ENCODE measurements at regions not wholly inside any gene's neighbourhood (a gene's known extent, or its start where the extent isn't known, plus 50 kb on each side); places are given as distances from the start of the nearest gene placed in this dataset.

GRCh38 chr9:78472111-78472510 lies 175.2 kb downstream of the PSAT1 start:
- no peak overlapping the region for H3K4me3 ChIP-seq (ENCODE audit: control insufficient read depth in 1 of 7, extremely low read depth in 1 of 7, insufficient read depth in 4 of 7, low read depth in 2 of 7, low read length in 6 of 7)
- no peak overlapping the region for H3K27ac ChIP-seq (ENCODE audit: insufficient read depth in 1 of 2, low read depth in 1 of 2, low read length in 2 of 2, poor library complexity in 1 of 2, severe bottlenecking in 2 of 2)
- H3K36me3 ChIP-seq (ENCODE audit: control insufficient read depth in 4 of 4, insufficient read depth in 4 of 4, low read length in 3 of 4) = no peaks in the 10 kb centered on the region
- H3K9me3 ChIP-seq (ENCODE audit: control extremely low read depth in 1 of 5, control insufficient read depth in 4 of 5, insufficient read depth in 2 of 5, low read depth in 1 of 5, low read length in 4 of 5) = peaks cover 0 to 1% (median 0%) of the 10 kb centered on the region in 5 experiments
- H3K27me3 ChIP-seq (replicated peaks in 2 of 5; ENCODE audit: control insufficient read depth in 4 of 5, insufficient read depth in 5 of 5, low read length in 4 of 5) = no peaks in the 10 kb centered on the region
- H3K4me1 ChIP-seq (ENCODE audit: control extremely low read depth in 1 of 4, control insufficient read depth in 4 of 4, insufficient read depth in 4 of 4, low read length in 3 of 4) = peaks cover 0 to 18% (median 0%) of the 10 kb centered on the region in 4 experiments
- DNase-seq = no peak
- WGBS (ENCODE audit: insufficient coverage) = 86% methylated on average over 1 of the region's 3 CpGs
- POLR2A ChIA-PET = no interaction called here
- CTCF ChIA-PET = no interaction called here

DNA sequence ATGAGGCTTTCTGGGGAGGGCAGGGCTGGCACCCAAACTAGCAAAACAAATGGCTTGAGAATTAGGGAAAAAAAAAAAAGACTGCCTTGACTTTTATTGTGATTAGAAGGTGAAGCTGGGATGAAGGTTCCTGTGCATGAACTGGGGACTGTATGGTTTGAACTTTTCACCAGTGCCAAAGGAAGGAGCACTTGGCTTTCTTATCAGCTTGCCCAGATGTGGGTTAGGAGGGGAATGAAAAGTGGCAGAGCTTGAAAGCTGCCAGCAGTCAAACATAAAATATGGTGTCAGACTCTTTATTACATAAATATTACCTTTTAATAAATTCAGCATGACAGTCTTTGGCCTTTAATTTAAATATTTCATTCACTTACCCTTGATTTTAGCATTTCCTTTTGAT lies 182.5 kb downstream of the PSAT1 start:
- Histone ChIP-seq H3K36me3 (ENCODE audit: control insufficient read depth in 4 of 4, insufficient read depth in 4 of 4, low read length in 3 of 4) (no peaks in the 10 kb centered on the region), H3K27me3 (replicated peaks in 2 of 5; ENCODE audit: control insufficient read depth in 4 of 5, insufficient read depth in 5 of 5, low read length in 4 of 5) (no peaks in the 10 kb centered on the region), H3K27ac (ENCODE audit: insufficient read depth in 1 of 2, low read depth in 1 of 2, low read length in 2 of 2, poor library complexity in 1 of 2, severe bottlenecking in 2 of 2) (peak overlapping the region in 1 of 2 experiments; percentile 10), H3K4me3 (ENCODE audit: control insufficient read depth in 1 of 7, extremely low read depth in 1 of 7, insufficient read depth in 4 of 7, low read depth in 2 of 7, low read length in 6 of 7) (no peak overlapping the region), H3K4me1 (ENCODE audit: control extremely low read depth in 1 of 4, control insufficient read depth in 4 of 4, insufficient read depth in 4 of 4, low read length in 3 of 4) (peaks cover 0 to 11% (median 0%) of the 10 kb centered on the region in 4 experiments), H3K9me3 (ENCODE audit: control extremely low read depth in 1 of 5, control insufficient read depth in 4 of 5, insufficient read depth in 2 of 5, low read depth in 1 of 5, low read length in 4 of 5) (peaks cover 0 to 7% (median 2%) of the 10 kb centered on the region in 5 experiments)
- CTCF ChIA-PET = no interaction called here
- POLR2A ChIA-PET = no interaction called here
- DNase-seq = peak in 2 of 3 donors; percentile 43 to 64

DNA sequence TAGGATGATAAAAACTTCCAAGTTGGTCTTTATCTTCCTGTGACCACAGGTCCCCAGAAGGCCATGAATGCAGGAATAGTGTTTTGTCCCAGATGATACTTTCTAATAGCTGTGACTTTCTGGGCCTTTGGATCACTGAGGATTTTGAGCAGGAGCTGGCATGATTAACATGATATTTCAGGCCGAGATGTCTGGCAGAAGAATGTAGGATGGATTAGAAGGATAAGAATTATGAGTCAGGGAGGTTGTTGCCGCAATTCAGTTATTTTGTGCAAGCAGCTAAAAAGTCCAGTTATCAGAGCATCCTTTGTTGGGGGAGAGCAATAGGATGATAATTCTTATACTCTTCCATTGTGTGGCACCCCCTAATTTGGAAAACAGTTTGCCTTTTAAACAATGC lies 189.7 kb downstream of the PSAT1 start:
- 90% methylated on average over 2 of the region's 2 CpGs for WGBS (ENCODE audit: insufficient coverage)
- Histone ChIP-seq H3K4me1 (ENCODE audit: control extremely low read depth in 1 of 4, control insufficient read depth in 4 of 4, insufficient read depth in 4 of 4, low read length in 3 of 4) (no peaks in the 10 kb centered on the region), H3K27me3 (replicated peaks in 2 of 5; ENCODE audit: control insufficient read depth in 4 of 5, insufficient read depth in 5 of 5, low read length in 4 of 5) (peaks cover 0 to 3% (median 0%) of the 10 kb centered on the region in 5 experiments), H3K27ac (ENCODE audit: insufficient read depth in 1 of 2, low read depth in 1 of 2, low read length in 2 of 2, poor library complexity in 1 of 2, severe bottlenecking in 2 of 2) (no peak overlapping the region), H3K4me3 (ENCODE audit: control insufficient read depth in 1 of 7, extremely low read depth in 1 of 7, insufficient read depth in 4 of 7, low read depth in 2 of 7, low read length in 6 of 7) (no peak overlapping the region), H3K36me3 (ENCODE audit: control insufficient read depth in 4 of 4, insufficient read depth in 4 of 4, low read length in 3 of 4) (no peaks in the 10 kb centered on the region), H3K9me3 (ENCODE audit: control extremely low read depth in 1 of 5, control insufficient read depth in 4 of 5, insufficient read depth in 2 of 5, low read depth in 1 of 5, low read length in 4 of 5) (peaks cover 0 to 4% (median 2%) of the 10 kb centered on the region in 5 experiments)
- CTCF ChIA-PET = no interaction called here
- no peak for DNase-seq
- POLR2A ChIA-PET = no interaction called here

DNA sequence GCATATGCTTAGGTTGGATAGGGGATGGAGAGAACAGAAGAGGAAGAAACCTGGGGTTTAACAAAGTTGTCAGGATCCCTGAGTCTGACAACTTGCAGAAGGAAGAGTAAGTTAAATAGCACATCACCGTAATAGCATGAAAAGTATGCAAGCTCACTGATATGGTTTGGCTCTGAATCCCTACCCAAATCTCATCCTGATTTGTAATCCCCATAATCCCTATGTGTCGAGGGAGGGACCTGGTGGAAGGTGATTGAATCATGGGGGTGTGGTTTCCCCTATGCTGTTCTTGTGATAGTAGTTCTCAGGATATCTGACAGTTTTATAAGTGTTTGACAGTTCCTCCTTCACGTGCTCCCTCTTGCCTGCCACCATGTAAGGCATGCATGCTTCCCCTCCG lies 193.3 kb downstream of the PSAT1 start:
- ChIA-PET CTCF (no interaction called here), POLR2A (no interaction called here)
- Histone ChIP-seq H3K4me3 (ENCODE audit: control insufficient read depth in 1 of 7, extremely low read depth in 1 of 7, insufficient read depth in 4 of 7, low read depth in 2 of 7, low read length in 6 of 7) (no peak overlapping the region), H3K4me1 (ENCODE audit: control extremely low read depth in 1 of 4, control insufficient read depth in 4 of 4, insufficient read depth in 4 of 4, low read length in 3 of 4) (no peaks in the 10 kb centered on the region), H3K9me3 (ENCODE audit: control extremely low read depth in 1 of 5, control insufficient read depth in 4 of 5, insufficient read depth in 2 of 5, low read depth in 1 of 5, low read length in 4 of 5) (no peaks in the 10 kb centered on the region), H3K27ac (ENCODE audit: insufficient read depth in 1 of 2, low read depth in 1 of 2, low read length in 2 of 2, poor library complexity in 1 of 2, severe bottlenecking in 2 of 2) (no peak overlapping the region), H3K36me3 (ENCODE audit: control insufficient read depth in 4 of 4, insufficient read depth in 4 of 4, low read length in 3 of 4) (no peaks in the 10 kb centered on the region), H3K27me3 (replicated peaks in 2 of 5; ENCODE audit: control insufficient read depth in 4 of 5, insufficient read depth in 5 of 5, low read length in 4 of 5) (peaks cover 0 to 3% (median 0%) of the 10 kb centered on the region in 5 experiments)
- WGBS (ENCODE audit: insufficient coverage) = 83% methylated on average over 2 of the region's 4 CpGs
- DNase-seq = no peak

GRCh38 chr9:78491402-78491801 lies 194.5 kb downstream of the PSAT1 start:
- Histone ChIP-seq H3K27ac (ENCODE audit: insufficient read depth in 1 of 2, low read depth in 1 of 2, low read length in 2 of 2, poor library complexity in 1 of 2, severe bottlenecking in 2 of 2) (no peak overlapping the region), H3K4me3 (ENCODE audit: control insufficient read depth in 1 of 7, extremely low read depth in 1 of 7, insufficient read depth in 4 of 7, low read depth in 2 of 7, low read length in 6 of 7) (no peak overlapping the region), H3K36me3 (ENCODE audit: control insufficient read depth in 4 of 4, insufficient read depth in 4 of 4, low read length in 3 of 4) (no peaks in the 10 kb centered on the region), H3K27me3 (replicated peaks in 2 of 5; ENCODE audit: control insufficient read depth in 4 of 5, insufficient read depth in 5 of 5, low read length in 4 of 5) (peaks cover 0 to 3% (median 0%) of the 10 kb centered on the region in 5 experiments), H3K4me1 (ENCODE audit: control extremely low read depth in 1 of 4, control insufficient read depth in 4 of 4, insufficient read depth in 4 of 4, low read length in 3 of 4) (no peaks in the 10 kb centered on the region), H3K9me3 (ENCODE audit: control extremely low read depth in 1 of 5, control insufficient read depth in 4 of 5, insufficient read depth in 2 of 5, low read depth in 1 of 5, low read length in 4 of 5) (no peaks in the 10 kb centered on the region)
- WGBS (ENCODE audit: insufficient coverage) = 100% methylated on average over 1 of the region's 3 CpGs
- DNase-seq = no peak
- CTCF ChIA-PET = no interaction called here
- POLR2A ChIA-PET = no interaction called here

- no CpG with 5 or more reads among the region's 2 CpGs for WGBS (ENCODE audit: insufficient coverage)
- peaks cover 0 to 3% (median 0%) of the 10 kb centered on the region in 5 experiments for H3K27me3 ChIP-seq (replicated peaks in 2 of 5; ENCODE audit: control insufficient read depth in 4 of 5, insufficient read depth in 5 of 5, low read length in 4 of 5)
- CTCF ChIA-PET = no interaction called here
Measured at GRCh38 chr9:78493166-78493742, 196.3 kb downstream of the PSAT1 start.

GRCh38 chr9:78502566-78502965 lies 205.6 kb downstream of the PSAT1 start:
- Histone ChIP-seq H3K27me3 (replicated peaks in 2 of 5; ENCODE audit: control insufficient read depth in 4 of 5, insufficient read depth in 5 of 5, low read length in 4 of 5) (no peaks in the 10 kb centered on the region), H3K4me3 (ENCODE audit: control insufficient read depth in 1 of 7, extremely low read depth in 1 of 7, insufficient read depth in 4 of 7, low read depth in 2 of 7, low read length in 6 of 7) (no peak overlapping the region), H3K36me3 (ENCODE audit: control insufficient read depth in 4 of 4, insufficient read depth in 4 of 4, low read length in 3 of 4) (no peaks in the 10 kb centered on the region), H3K4me1 (ENCODE audit: control extremely low read depth in 1 of 4, control insufficient read depth in 4 of 4, insufficient read depth in 4 of 4, low read length in 3 of 4) (no peaks in the 10 kb centered on the region), H3K9me3 (ENCODE audit: control extremely low read depth in 1 of 5, control insufficient read depth in 4 of 5, insufficient read depth in 2 of 5, low read depth in 1 of 5, low read length in 4 of 5) (no peaks in the 10 kb centered on the region), H3K27ac (ENCODE audit: insufficient read depth in 1 of 2, low read depth in 1 of 2, low read length in 2 of 2, poor library complexity in 1 of 2, severe bottlenecking in 2 of 2) (no peak overlapping the region)
- WGBS (ENCODE audit: insufficient coverage) = 100% methylated on average over 2 of the region's 5 CpGs
- ChIA-PET CTCF (no interaction called here), POLR2A (no interaction called here)
- DNase-seq = no peak

More at GRCh38 chr9:78493166-78493742, 196.3 kb downstream of the PSAT1 start:
- no peaks in the 10 kb centered on the region for H3K36me3 ChIP-seq (ENCODE audit: control insufficient read depth in 4 of 4, insufficient read depth in 4 of 4, low read length in 3 of 4)
- H3K27ac ChIP-seq (ENCODE audit: insufficient read depth in 1 of 2, low read depth in 1 of 2, low read length in 2 of 2, poor library complexity in 1 of 2, severe bottlenecking in 2 of 2) = no peak overlapping the region
- no peaks in the 10 kb centered on the region for H3K4me1 ChIP-seq (ENCODE audit: control extremely low read depth in 1 of 4, control insufficient read depth in 4 of 4, insufficient read depth in 4 of 4, low read length in 3 of 4)
- POLR2A ChIA-PET = no interaction called here
- H3K4me3 ChIP-seq (ENCODE audit: control insufficient read depth in 1 of 7, extremely low read depth in 1 of 7, insufficient read depth in 4 of 7, low read depth in 2 of 7, low read length in 6 of 7) = no peak overlapping the region
- DNase-seq = no peak
- H3K9me3 ChIP-seq (ENCODE audit: control extremely low read depth in 1 of 5, control insufficient read depth in 4 of 5, insufficient read depth in 2 of 5, low read depth in 1 of 5, low read length in 4 of 5) = no peaks in the 10 kb centered on the region

All from common myeloid progenitor, CD34-positive (primary cell).